ENCODE measurements at regions not wholly inside any gene's neighbourhood (a gene's known extent, or its start where the extent isn't known, plus 50 kb on each side); places are given as distances from the start of the nearest gene placed in this dataset.
A peak's percentile ranks its signal among the peaks of the same experiment; 100 is the strongest.
"Not testable (repeated sequence)": the region's sequence is repeated elsewhere in the genome, so short reads cannot be mapped to it uniquely, and the experiment has no call there.

DNA sequence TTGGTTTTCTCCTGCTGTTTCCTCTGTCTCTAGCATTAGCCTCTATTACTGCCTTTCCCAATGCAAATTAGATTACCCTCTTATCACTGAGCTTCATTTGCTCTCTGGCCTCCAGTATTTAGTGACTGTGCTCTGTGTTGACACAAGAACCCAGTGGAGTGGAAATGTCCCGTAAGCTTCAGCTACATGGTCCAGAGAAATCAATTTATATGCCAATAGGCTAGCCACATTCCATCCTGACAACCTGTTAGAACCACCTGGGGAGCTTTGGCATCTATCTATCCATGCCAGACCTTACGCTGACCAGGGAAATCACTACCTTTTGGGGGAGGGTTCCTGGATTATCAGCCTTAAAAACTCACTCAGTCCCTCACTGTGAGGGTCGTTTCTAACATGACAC lies 459.6 kb downstream of the UTRN start:
- DNase-seq = no peak

DNA sequence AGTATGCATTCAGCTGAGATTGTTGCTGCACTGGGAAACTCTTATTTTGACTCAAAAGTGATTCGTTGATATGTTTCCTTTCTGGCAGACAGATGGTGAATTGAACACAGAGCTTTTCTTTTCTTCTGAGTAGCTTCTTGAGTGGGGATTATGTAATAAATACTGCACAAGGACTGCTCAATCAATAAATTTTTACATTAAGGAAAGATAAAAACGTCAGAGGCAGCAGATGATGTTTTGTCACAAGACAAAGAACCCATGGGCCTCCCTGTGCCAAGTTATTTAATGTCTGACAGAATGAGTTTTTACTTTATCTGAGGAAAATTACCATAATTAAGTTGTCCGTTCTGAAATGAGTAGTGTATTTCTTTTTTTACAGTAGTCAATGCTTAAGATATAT lies 460.3 kb downstream of the UTRN start:
- no peak for DNase-seq

DNA sequence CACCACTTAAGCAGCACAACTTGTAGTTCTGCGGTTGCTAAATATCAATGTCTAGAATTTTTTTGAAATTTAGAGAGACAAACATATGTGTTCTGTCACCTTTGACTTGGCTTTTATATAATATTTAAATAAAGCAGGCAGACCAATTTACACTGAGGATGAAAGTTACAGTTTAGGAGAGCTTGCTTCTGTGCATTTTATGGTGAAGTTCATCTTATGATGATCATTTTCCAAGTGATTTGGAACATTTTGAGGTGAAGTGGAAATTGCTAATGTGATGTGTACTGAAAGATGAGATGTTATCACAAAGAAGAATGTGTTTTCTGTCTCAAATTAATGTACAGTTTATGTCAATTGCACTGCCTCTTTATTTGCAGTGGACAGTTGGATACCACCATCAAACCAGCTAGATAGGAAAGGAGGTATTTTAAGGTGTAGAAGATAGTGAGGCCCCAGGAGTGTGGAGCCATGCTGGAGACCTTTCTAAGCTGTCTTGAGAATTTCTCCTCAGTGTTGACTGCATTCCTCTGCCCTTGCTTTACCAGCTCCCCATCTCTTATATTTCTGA lies 461.9 kb downstream of the UTRN start:
- DNase-seq = no peak

DNA sequence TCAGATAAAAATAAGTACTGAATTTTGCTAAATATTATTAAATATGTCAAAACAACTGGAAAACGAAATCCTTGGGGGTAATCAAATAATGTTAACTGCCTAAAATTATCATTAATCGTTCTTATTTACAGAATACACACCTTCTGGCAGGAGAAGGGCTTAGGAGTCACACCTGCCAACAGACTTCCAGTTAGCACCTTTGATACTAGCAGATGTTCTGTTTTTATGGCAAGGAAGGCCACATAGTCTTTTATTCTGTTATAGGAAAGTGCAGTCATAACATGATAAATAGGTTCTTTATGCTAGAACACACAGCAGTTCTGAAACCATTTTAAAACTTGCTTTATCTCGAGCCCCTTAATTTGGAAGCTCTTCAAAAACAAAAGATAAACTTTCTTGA lies 464.1 kb downstream of the UTRN start:
- DNase-seq = peak; percentile 70

DNA sequence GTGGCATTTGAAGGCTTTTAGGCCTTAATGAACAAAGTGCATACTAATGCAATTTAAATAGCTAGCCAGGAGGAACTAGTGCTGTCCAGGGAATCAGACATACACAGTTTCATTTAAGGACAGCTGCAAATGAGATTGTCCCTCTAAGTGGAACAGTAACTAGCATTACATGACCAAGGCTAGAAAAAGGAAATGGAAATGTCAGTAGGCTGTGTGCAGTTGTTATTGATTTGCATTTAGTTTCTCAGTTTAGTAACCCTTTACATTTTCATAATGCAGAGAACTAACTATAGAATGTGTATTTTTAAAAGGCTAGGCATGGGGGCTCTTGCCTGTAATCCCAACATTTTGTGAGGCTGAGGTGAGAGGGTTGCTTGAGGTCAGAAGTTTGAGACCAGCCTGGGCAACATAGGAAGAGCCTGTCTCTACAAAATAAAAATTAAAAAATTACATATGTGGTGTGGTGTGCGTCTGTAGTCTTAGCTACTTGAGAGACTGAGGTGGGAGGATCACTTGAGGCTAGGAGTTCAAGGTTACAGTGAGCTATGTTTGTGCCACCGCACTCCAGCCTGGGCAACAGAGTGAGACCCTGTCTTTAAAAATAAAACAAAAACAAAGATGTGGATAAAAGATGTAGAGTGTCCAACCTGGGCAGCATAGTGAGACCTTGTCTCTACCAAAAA lies 468.0 kb downstream of the UTRN start:
- DNase-seq = no peak

DNA sequence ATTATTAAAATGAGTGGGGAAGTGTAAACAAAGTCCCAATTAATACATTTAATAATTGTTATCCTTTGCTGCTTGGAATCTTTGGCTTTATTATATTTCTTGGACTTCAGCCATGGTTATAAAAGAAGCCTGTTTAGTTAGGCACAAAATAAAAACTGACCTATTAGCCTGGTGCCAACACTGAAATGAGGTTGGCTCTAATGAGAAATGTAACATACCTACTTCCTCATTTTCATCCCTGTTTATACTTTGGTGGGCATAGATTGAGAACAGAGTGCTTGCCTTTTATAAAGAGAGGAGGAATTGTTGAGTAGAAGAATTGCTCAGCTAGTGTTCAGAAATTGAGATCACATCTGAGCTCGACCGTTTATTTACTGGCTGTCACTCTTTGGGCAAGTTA lies 471.3 kb downstream of the UTRN start:
- no peak for DNase-seq

DNA sequence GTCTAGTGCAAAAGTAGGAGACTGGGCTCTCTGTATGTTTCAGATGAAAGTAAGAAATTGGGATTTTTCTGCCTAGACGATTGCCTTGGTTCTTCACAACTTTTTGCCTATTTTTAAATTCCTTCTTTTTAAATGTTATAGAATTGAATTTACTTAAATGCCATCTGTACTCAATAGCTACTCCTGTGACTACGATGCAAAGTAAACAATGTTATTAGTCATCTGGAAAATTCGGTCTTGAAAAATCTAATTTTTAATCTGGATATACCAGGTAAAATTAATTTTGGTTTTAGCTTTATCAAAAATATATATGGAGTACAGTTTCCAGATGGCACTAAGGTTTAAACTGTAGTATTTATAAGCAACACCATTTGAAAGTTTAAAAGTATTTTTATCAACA lies 472.2 kb downstream of the UTRN start:
- DNase-seq = no peak

DNA sequence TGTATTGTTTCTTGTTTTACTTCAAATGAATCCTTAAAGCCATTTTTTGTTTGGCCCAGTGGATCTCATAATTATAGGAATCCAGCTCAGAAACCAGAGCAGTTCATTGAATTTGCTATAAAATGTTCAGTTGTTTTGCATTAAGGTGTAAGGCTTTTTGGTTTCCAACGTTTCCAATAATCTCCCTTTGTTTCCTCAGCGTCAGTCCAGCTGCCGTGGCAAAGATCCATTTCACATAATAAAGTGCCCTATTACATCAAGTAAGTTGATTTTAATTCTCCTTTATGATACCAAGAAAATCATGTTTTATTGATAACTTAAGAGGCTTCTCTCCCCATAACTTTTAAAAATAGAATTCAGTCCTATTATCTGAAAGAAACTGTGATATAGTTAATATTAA lies 472.6 kb downstream of the UTRN start:
- DNase-seq = no peak

DNA sequence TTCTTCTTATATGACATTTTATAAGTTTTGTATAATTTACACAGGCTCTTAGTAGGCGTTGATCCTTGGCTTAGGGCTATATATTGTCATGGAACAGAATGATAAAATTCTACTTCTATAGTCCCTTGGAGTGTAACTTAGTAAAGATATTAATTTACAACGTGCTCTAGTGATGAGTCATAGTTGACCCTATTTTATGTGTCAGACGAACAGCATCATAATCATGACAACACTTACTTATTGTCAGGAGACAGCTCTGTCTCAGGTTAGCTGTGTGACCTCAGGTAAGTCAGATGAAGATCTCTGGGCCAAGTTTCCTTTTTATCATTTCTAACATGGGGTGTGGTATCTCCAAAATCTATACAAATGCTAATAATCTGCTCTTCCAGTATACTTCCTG lies 473.5 kb downstream of the UTRN start:
- DNase-seq = no peak

DNA sequence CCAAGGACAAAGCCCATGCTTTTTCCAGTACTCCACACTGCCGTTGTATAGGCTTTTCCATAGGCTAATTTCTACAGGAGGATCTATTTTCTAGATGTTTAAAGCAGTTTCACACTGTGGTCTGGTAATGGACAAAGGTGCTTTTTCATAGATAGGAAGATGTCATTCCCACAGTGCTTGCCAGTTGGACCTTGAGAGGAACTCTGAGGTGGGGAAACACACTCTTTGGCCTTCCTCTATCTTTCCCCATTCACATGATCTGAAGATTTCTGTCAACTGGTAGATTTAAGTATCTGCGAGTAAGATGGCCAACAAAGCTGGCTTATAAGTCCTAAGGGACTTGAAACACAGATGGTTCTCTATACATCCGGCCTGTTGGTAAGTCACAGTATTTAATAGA lies 477.3 kb downstream of the UTRN start:
- no peak for DNase-seq

DNA sequence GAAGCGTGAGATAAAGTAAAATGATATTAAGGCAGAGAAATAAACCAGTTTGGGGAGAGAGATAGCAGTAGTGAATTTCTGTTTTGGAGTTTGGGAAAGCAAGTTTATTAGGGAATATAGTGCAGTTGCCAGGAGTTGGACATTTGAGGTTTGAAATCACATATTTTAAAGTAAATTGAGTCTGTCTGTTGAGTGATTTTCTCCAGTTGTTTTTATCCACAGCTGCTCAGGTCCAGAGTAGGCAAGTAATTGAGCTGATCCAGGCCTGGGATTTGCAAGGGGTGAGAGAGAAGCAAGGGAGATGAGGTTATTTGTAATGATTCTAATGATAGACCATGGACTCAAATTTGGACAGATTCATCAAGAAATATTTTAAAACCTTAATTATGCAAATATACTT lies 481.9 kb downstream of the UTRN start:
- no peak for DNase-seq

DNA sequence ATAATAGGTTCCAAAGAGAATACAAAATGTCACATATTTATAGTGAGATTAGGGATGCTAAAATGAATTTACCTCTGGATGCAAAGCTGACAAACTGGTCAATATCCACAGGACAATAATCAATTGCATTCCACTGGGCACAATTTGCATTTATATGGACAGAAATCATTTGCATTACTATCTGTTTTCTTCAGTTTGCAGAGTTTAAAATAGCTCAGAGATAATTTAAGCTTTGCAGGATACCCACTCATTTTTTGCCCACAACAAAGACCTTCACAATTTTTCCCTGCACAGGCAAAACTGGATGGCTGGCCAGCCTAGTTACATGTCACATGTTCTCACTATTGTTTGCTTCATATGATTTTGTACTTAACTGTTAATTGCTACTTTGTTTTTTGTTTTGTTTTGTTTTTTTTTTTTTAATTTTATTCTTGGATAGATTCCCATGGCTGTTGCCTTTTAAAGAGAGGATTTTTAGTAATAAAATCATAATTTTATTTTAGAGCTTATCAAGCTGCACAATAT lies 483.5 kb downstream of the UTRN start:
- no peak for DNase-seq

DNA sequence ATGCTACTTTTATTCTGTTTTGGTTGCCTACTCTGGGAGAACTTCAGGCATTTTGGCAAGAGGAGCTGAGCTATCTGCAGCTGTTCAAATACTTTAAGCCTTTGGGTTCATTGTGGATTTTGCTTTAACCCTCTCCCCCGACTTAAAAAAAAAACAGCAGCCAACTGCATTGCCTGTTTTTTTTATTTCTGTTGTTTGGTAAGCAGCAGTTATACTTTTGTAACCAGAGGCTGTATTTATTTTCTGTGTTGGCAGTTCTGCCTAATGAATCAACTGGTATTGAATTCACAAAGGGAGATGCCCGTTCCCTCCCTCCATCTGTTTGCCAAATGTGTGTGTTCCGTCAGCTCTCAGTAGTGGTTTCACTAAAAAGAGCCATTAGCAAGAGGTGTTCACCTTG lies 484.0 kb downstream of the UTRN start:
- DNase-seq = peak; percentile 80

DNA sequence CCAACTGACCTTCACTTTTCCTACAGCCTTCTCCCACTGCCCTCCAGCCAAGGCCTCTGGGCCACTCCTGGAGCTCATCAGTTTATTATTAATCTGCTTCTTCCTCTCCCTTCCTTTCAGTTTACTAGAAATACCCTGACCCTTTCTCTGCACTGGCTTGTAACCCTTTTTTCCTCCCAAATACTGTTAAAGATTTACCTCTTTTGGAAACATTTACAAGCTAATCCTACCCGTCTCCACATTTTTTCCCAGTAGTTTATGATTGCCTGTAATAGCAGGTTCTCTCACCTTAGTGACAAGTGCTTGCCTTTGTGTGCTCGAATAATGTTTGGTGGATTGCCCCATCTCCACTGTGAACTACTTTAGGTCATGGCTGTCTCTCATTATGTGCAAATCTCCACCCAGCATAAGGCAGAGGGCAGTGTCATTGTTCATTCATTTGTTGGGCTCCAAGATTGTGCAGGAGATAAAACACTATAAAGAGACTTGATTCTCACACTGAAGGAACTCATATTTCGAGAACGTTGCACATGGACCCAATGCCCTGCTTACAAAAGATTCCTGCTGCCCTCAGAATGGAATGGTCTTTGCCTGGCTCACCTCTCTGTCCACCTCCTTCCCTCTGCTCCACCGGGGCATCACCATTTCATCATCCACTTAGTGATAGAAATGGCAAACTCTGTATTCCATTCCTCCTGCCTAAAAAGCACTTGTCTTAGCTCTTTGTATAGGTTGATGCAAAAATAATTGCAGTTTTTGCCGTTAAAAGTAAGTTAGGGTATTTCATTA lies 491.1 kb downstream of the UTRN start:
- no peak for DNase-seq

DNA sequence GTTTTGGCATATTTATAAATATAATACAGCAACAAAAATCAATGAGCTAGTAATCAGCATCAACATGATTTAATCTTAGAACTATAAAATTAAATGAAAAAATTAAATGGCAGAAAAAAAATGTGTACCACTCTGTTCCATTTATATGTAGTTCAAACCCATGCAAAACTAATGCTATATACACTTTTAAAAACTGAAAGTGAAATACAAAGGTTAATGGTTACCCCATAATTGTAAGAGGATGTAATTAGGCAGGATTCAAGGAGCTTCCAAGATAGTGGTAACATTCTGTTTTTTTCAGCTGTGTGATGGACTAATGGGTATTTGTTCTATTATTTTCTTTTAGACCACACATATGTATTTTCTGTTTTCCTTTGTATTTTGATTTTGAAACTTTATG lies 492.1 kb downstream of the UTRN start:
- DNase-seq = no peak

DNA sequence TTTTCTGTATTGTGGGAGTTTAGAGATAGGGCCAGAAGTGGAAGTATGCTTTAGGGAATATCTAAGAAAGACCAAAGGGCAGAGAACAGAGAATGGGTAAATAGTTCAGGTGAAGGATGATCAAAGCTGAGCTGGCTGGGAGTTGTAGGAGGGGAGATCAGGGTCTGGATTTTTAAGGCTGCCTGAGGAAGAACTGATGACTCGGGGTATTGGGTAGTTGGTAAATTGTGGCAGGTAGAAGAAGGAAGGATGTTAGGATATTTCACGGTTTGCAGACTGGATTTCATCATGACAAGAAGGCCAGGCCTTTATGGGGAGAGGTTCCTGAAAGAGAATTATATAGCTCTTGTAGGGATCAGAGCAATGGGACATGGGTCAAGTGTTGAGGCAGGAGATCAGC lies 492.9 kb downstream of the UTRN start:
- DNase-seq = no peak

DNA sequence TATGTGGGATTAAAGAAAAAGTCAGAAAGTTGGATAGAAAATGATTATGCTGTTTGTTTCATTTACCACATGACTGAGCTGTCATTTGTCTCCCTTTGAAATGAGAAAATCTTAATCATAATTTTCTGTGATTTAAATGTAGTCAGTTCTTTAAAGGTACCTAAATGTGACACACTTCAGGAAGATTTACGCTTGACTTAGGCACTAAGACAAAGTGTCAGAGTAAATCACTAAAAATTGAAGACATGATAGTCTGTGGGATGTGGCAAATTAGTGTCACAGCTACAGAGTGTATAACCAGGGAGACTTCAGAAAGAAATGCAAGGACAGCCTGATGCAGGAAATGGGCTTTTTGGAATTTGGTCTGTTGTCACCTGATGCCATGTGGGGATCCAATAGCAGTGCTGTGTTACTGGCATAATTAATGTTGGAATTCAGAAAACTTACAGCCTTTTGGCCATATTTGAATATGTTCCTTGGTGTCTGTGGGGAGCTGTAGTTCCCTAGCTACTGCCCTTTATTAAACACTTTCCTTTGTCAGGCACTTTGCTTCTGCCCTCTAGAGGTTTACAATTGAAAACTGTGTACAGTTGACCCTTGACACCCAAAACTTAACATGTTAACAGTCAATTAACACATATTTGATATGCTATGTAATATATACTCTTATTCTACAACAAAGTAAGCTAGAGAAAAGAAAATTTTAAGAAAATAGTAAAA lies 493.8 kb downstream of the UTRN start:
- DNase-seq = no peak

DNA sequence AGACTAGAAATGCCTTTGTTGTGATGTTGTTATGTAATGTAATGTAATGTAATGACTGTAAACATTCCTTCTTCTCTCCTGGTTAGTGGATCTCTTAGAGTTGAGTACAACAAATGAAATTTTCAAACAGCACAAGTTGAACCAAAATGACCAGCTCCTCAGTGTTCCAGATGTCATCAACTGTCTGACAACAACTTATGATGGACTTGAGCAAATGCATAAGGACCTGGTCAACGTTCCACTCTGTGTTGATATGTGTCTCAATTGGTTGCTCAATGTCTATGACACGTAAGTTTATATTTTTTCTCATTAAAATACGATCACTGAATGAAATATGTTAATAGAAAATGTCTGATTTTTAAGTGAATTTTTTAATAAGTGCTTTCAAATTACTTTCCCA lies 496.7 kb downstream of the UTRN start:
- no peak for DNase-seq

DNA sequence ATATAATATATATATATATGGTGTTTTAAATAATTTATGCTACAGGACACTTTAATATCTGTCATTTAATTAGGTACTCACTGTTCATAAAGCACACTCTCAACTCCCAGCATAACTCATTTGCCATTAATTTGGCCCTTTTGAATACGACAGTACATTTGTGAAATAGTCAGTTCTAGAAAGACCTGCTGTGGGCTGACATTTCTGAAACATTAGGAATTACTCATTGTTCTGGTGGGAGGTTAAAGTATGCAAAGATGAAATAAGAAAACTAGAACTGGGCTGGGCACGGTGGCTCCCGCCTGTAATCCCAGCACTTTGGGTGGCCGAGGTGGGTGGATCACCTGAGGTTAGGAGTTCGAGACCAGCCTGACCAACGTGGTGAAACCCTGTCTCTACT lies 497.5 kb downstream of the UTRN start:
- no peak for DNase-seq

DNA sequence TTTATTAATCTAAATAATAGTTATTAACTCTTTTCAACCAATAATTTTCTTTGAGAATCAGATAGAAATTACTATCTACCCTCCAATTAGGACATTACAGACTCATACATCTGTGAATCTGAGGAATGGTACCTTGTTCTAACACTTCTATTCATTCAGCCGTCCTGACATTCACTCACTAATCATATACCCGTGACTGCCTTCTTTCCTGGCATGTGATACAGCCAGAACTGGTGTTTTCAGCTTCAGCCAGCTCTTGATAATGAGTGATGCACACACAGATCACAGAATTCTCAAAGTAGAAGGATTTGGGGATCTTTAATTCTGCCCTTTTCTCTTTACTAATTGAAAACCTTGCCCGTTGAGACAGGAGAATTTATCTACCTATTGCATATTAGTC lies 499.9 kb downstream of the UTRN start:
- DNase-seq = no peak

DNA sequence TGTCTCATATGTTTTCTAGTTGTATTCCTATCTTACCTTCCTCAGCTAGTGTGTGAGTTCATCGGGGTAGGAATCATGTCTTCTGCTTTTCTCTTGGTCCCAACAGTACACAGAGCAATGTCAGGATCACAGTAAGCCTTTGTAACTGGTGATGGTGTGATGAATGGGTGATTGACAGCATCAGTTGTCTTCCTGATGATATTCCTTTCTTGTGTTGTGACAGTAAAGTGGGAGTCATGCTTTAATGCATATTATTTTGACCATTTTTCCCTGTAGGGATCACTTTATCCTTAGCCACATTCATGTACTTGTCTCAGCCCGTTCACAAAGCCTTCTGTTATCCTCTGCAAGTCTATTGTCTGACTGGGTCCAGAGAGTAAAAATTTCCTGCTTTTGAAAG lies 501.7 kb downstream of the UTRN start:
- no peak for DNase-seq

DNA sequence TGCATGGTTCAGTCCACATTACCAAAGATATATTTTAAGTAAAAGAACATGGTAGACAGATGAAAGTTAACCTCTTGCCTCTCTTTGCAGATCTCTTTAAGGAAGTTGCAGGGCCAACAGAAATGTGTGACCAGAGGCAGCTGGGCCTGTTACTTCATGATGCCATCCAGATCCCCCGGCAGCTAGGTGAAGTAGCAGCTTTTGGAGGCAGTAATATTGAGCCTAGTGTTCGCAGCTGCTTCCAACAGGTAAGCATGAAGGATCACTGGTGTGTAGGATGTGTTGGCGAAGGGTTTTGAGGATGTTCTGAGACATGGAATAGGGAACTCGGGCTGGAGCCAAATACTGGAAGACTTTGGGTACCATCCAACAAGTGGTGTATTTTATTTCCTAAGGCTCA lies 508.6 kb downstream of the UTRN start:
- no peak for DNase-seq

DNA sequence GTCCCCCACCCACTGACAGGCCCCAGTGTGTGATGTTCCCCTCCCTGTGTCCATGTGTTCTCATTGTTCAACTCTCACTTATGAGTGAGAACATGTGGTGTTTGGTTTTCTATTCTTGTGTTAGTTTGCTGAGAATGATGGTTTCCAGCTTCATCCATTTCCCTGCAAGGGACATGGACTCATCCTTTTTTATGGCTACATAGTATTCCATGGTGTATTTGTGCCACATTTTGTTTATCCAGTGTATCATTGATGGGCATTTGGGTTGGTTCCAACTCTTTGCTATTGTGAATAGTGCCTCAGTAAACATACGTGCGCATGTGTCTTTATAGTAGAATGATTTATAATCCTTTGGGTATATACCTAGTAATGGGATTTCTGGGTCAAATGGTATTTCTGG lies 509.9 kb downstream of the UTRN start:
- not testable (repeated sequence) for DNase-seq

DNA sequence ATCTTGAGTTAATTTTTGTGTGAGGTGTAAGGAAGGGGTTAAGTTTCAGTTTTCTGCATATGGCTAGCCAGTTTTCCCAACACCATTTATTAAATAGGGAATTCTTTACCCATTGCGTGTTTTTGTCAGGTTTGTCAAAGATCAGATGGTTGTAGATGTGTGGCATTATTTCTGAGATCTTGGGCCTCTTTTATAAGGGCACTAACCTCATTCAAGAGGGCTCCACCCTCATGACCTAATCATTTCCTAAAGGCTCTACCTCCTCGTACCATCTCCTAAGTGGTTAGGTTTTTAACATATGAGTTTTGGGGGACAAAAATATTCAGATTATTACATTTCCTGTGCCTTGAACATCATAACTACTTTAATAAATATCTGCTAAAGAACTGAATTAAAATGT lies 510.9 kb downstream of the UTRN start:
- no peak for DNase-seq

Data from SHP77 treated with DMSO at 0.1 percent for 48 hours (cell line).